HG02588 (cell line): ENCODE measurements at regions not wholly inside any gene's neighbourhood (a gene's known extent, or its start where the extent isn't known, plus 50 kb on each side); places are given as distances from the start of the nearest gene placed in this dataset.
A peak's percentile ranks its signal among the peaks of the same experiment; 100 is the strongest.

Experiments used
- ATAC-seq: cut with Tn5 transposase; IDR thresholded peaks from one replicate; pipeline ENCODE4 v1.9.1; 2021; ENCODE audit warnings: mild to moderate bottlenecking, moderate library complexity; ENCODE audit not compliant: unreplicated experiment

GRCh38 chr2:196248467-196249094, 77.2 kb upstream of the STK17B start:
- no peak for ATAC-seq

- no peak for ATAC-seq
Observed at GRCh38 chr2:196249171-196249570, 77.8 kb upstream of the STK17B start.

DNA sequence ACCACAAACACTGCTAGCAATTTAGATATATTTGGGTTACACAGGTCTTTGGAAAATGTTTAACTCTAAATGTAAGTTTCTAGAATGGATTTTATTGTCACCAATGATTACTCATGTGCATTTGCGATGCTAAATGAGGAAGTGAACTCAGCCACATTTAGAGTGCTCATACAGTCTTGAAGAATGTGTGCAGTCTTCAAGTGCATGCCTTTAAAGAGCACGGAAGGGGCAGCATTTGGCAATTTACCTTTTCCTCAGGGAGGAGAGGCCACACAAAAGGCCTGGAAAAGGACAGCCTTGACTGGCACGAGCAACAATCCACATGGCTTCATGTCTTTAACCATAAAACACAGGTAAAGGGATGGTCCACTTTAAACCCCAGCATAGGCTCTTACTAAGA, 78.5 kb upstream of the STK17B start:
- ATAC-seq, result peak; percentile 75

- ATAC-seq, result no peak
Observed at GRCh38 chr2:196251132-196251531, 79.8 kb upstream of the STK17B start.

- ATAC-seq, result peak; percentile 11
Observed at GRCh38 chr2:196252408-196253115, 81.2 kb upstream of the STK17B start.

DNA sequence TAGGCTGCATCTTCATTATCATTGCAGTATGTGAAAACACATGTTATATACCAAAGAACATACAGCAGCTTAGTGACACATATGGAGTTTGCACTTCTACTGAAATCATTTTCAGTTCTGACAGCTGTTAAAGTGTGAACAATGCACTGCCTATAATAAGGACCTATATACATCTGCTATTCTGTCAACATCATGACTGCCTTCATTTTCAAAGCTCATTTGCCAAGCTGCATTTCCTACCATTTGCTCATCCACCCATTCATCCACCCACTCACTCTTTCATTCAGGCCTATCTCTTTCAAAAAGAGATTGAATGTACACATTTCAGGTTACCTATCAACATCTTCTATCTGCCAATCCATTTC, 81.7 kb upstream of the STK17B start:
- ATAC-seq, result peak; percentile 48

DNA sequence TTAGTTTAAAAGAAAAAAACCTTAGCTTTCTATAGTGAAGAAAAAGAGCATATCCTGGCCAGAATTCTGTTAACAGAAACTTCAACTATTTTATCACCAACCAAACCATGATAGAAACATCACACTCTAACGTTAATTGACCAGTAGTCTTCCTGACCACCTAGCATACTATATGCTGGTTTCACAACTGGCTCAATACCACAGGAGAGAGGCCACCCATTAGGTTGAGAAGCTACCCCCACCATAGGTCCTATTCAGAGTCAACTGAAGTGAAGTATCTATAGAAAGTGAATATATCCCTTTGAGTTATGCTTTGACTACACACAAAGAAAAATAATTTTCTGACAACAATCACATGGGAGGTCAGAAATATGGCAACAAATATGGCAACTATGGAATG, 85.2 kb upstream of the STK17B start:
- no peak for ATAC-seq

- no peak for ATAC-seq
Observed at GRCh38 chr2:196257086-196257485, 85.7 kb upstream of the STK17B start.

DNA sequence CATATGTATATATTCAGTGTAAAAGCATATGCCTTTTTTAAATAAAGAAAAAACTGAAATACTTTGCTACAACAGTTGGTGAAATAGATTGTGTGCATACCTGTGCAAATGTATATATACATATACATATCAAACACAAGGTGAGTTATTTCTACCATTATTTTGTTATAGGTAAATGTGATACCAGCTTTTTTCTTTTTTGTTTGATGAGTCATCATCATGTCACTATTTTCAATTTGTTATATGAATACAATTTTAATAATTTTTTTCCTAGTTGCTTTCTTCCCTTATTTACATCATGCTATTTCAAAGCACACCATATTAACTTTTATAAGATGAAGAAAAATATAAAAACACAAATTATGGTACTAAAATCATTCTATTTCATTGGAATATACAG, 87.0 kb upstream of the STK17B start:
- no peak for ATAC-seq

- no peak for ATAC-seq
Observed at GRCh38 chr2:196259507-196260481, 88.4 kb upstream of the STK17B start.

- ATAC-seq, result no peak
Observed at GRCh38 chr2:196260546-196260945, 89.2 kb upstream of the STK17B start.

DNA sequence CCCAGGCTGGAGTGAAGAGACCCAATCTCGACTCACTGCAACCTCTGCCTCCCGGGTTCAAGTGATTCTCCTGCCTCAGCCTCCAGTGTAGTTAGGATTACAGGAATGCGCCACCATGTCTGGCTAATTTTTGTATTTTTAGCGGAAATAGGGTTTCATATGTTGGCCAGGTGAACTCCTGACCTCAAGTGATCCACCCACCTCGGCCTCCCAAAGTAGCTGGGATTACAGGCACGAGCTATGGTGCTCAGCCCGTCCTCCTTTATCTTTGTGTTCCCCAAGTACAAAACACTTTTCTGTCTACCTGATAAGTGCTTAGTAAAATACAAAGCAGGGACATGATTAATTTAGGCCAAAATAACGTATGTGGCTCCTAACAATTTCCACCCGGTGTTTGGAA, 91.2 kb upstream of the STK17B start:
- ATAC-seq, result no peak

DNA sequence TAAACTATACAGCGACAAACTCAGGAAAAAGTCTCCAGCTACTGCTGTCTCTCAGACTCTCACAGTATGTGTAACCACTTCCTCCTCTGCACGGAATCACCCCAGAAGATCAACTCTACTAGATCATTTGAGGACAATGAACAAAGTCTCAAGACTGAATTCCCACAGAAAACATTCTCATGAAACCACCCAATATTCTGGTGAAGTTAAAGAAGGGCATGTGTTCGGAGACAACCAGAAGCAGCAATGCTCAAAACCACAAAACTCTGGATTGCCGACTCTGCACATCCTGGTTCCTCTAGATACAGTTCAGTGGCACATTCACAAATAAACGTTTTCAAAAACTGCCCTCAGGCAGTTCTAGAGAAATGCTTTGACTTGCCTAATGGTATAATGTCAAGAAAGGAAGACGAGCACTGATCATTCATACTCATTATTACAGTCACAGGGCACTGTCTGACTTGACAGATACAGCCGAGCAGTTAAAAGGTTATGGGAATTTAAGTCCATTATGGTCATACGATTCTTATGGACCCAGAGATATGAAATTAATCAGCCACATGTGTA, 91.9 kb upstream of the STK17B start:
- ATAC-seq, result peak; percentile 94

- no peak for ATAC-seq
Observed at GRCh38 chr2:196266351-196266750, 95.0 kb upstream of the STK17B start.

DNA sequence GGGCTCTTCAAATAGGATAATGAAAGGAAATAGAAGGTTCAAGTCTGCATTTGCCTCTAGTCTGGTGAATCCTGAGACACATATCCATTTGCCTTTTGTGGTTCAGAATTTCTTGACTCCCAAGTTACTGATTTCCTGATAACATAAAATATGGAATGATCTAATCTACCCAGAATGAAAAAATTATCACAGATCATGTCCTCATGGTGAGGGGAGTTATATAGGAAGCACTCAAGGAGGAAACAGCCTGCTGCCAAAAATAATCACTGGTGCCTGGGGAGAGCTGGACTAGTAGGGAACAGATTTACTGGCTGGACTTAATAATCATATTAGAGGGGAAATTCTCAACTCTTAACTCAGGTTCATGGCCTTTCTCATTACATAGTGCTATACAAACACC, 95.5 kb upstream of the STK17B start:
- no peak for ATAC-seq

DNA sequence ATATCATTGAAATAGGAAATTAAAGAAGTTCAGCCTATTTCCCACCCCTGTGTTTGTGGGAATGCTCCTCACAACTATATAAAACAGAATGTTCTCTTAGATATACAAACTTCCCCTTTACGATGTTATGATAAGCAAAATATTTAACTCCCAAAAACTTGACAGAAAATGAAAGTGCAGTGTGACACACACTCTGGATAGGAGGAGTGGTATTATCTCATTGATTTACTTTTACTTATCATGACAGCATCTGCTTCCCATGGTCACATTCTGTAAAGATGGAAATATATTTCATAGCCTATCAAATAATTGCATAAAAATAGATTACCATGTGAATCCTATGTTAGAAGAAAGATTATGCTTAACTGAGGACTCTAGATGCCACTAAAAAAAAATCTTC, 96.6 kb upstream of the STK17B start:
- ATAC-seq, result no peak

GRCh38 chr2:196268538-196269338, 97.4 kb upstream of the STK17B start:
- ATAC-seq, result no peak

GRCh38 chr2:196271795-196272194, 100.4 kb upstream of the STK17B start:
- no peak for ATAC-seq

DNA sequence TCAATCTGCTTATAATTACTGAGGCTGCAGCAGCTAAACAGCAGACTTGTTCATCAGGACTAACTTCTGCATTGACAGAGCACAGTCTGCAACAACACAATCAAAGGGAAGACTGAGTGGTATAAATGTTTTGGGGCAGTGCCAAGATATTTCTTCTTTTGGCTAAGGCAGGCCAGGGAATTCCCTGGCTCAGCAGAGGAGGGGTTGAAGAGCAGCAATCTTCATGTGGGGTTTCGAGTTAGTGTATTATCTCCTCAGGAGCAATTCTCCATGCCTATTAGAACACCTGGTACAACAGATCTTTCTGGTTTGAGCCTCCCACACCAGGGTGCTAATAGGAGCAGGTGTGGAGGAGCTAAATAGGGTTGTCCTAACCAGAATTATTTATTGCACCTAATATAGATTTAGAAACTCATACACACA, 103.0 kb upstream of the STK17B start:
- ATAC-seq, result peak; percentile 52

- ATAC-seq, result no peak
Observed at GRCh38 chr2:196275646-196276352, 104.4 kb upstream of the STK17B start.
